HepG2 (cell line): ENCODE measurements at regions not wholly inside any gene's neighbourhood (a gene's known extent, or its start where the extent isn't known, plus 50 kb on each side); places are given as distances from the start of the nearest gene placed in this dataset.

Experiments
- ZNF329 ChIP-seq: sonication (generic); formaldehyde crosslinking; IDR thresholded peaks from 2 replicates; pipeline ENCODE4 v1.9.0; 2021; ENCODE audit warnings: low read depth, mild to moderate bottlenecking, missing genetic modification reagents
- ZNF646 ChIP-seq: sonication (generic); formaldehyde crosslinking; IDR thresholded peaks from 2 replicates; pipeline ENCODE4 v1.9.0; 2021; ENCODE audit warnings: mild to moderate bottlenecking, missing genetic modification reagents
- ZNF770 ChIP-seq: sonication (generic); formaldehyde crosslinking; IDR thresholded peaks from 2 replicates; pipeline ENCODE4 v1.5.0; 2020; ENCODE audit warnings: mild to moderate bottlenecking, missing genetic modification reagents
- TF ChIP-seq, protein P1 (sequence below): sonication (generic); formaldehyde crosslinking; IDR thresholded peaks from 2 replicates; pipeline ENCODE4 v1.4.0; 2020; ENCODE audit warnings: mild to moderate bottlenecking, missing genetic modification reagents

DNA sequence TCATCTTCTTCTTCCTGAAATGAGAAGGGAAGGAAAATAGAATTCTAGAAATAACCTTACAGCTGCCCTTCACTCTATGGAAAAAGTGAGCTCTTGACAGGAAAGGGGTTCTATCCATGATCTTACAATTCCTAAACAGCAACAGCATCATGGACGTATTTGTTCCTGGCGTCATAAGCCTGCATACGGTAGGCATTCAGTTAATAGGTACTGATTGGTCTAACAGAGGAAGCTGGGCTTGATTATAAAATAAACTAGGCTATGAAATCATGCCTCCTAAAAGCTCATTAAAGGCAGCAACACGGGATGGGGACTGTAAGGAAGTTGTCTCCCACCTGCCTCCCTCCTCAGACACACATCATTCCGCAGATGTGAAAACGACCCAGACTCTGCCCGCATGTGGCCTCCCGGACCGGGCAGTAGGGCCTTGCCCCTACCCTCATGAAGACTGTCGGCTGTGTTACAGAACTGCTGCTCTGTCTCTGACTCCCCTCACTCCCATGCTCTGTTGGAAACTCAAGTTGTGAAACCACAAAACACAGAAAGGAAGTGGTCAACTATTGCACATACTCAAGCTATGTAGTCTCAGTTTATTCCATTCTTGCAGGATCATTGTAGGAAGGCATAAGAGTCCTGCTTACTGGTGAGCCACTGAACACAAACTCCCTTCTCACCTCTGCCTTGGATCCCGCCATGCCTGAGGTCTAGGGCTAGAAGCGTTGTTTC is 129.8 kb downstream of the DLEU7 start (continued):
- no peak for TF ChIP-seq ZNF646 (CRISPR knock-in tag)
- TF ChIP-seq ZNF329 (CRISPR knock-in tag), result no peak
- TF ChIP-seq, protein P1, sequence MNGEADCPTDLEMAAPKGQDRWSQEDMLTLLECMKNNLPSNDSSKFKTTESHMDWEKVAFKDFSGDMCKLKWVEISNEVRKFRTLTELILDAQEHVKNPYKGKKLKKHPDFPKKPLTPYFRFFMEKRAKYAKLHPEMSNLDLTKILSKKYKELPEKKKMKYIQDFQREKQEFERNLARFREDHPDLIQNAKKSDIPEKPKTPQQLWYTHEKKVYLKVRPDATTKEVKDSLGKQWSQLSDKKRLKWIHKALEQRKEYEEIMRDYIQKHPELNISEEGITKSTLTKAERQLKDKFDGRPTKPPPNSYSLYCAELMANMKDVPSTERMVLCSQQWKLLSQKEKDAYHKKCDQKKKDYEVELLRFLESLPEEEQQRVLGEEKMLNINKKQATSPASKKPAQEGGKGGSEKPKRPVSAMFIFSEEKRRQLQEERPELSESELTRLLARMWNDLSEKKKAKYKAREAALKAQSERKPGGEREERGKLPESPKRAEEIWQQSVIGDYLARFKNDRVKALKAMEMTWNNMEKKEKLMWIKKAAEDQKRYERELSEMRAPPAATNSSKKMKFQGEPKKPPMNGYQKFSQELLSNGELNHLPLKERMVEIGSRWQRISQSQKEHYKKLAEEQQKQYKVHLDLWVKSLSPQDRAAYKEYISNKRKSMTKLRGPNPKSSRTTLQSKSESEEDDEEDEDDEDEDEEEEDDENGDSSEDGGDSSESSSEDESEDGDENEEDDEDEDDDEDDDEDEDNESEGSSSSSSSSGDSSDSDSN, result no peak
- TF ChIP-seq ZNF770, result no peak
